ENCODE measurements at regions not wholly inside any gene's neighbourhood (a gene's known extent, or its start where the extent isn't known, plus 50 kb on each side); places are given as distances from the start of the nearest gene placed in this dataset.
"Not testable (repeated sequence)": the region's sequence is repeated elsewhere in the genome, so short reads cannot be mapped to it uniquely, and the experiment has no call there.

DNA sequence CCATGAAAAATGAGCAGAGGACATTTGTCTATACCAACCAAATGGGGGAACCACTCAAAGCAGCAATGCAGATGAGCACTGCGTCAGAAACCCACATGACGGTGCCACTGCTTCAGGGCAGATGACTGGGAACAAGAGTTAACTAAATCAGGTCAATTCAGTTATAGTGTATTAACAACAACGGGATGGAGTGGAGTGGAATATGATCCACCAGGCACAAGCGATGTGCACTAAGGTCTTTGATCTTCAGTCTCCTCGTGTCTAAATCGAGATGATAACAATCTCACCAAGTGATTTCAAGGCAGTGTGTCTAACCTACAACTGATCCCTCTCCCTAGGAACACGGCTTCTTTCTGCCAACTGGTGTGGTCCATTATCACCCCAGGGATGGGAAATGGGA, 269.0 kb downstream of the RAD51AP2 start:
- DNase-seq = no peak

DNA sequence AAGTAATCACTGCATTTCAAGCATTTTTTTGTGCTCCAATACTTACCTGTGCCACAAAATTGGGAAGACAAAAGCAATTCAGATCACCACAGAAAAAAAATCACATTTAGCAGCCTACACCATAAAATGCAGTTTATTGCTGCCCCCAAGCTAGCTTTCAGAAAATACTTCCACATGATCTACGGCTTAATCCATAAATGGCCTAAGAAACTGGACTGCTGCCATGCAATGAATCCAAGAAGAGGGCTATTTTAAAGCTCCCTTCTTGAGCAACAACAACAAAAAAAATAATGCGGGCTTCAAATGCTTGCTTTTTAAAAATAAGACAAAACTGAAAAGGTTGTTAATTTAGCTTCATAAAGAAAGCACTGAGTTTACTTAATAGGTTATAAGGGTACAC, 272.3 kb downstream of the RAD51AP2 start:
- DNase-seq = no peak

DNA sequence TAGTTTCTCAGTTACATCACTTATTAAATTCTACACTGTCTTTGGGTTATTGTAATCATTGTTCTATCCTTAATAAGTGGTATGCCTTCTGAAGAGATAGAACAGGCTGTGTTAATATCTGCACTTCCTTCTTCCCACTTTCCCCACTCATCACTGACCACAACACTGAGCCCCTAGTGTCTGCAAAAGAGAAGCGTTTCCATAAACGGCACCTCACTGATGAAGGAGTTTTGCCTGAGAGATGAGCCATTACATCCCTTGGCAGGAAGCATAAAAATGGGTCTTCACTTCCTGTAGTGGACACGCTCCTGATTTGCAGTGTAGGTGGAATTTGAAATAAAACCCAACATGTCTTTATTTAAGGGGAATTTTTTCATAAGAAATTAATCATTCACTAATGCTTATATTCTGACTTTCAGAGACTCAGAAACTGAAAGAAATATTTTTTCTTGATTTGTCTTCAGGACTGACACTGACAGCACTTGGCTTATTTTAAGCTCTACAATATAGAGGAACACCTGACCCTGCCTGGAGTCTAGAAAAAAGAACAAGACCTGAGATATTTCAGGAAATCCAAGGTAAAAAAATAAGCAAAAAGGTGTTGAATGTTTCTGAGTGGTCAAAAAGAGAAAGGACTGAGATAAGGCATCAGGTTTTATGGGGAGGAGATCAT, 275.3 kb downstream of the RAD51AP2 start:
- DNase-seq = no peak

GRCh38 chr2:17239550-17239949, 278.7 kb downstream of the RAD51AP2 start:
- DNase-seq = no peak

DNA sequence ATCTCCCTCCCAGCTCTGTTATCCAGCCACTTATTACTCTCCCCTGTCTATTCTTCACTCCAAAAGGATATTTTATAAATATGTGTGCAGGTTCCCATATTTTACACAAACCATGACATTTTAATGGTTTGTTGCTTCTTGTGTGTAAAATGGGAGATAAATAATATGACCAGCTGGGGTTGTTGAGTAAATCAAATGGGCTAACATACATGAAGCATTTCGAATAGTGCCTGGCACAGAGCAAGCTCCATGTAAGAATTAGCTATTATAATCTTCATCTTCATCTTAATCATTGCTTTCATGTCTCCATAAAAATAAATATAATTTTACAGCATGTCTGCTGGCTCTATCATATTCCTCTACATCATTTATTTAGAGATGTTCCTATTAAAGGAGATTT, 283.1 kb downstream of the RAD51AP2 start:
- DNase-seq = no peak

DNA sequence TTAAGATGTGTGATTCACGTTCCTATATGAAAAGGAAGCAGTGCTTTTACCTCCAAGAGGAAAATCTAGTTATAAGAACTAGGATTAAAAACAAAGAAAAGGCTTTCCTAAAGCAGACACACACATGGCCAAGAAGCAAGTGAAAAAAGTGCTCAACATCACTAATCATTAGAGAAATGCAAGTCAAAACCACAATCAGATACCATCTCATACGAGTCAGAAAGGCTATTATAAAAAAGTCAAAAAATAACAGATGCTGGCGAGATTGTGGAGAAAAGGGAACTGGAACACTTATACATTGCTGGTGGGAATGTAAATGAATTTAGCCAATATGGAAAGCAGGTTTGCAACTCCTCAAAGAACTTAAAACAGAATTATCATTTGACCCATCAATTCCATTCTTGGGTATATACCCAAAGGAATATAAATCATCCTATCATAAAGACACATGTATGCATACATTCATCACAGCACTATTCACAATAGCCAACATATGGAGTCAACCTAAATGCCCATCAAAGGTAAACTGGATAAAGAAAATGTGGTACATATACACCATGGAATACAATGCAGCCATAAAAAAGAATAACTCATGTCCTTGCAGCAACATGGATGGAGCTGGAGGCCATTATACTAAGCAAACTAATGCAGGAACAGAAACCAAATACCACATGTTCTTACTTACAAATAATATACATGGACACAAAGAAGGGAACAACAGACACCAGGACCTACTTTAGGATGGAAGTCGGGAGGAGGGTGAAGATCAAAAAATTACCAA, 285.3 kb downstream of the RAD51AP2 start:
- no peak for DNase-seq

- no peak for DNase-seq
Measured at GRCh38 chr2:17231394-17231965, 286.8 kb downstream of the RAD51AP2 start.

- no peak for DNase-seq
Measured at GRCh38 chr2:17229414-17229813, 288.8 kb downstream of the RAD51AP2 start.

DNA sequence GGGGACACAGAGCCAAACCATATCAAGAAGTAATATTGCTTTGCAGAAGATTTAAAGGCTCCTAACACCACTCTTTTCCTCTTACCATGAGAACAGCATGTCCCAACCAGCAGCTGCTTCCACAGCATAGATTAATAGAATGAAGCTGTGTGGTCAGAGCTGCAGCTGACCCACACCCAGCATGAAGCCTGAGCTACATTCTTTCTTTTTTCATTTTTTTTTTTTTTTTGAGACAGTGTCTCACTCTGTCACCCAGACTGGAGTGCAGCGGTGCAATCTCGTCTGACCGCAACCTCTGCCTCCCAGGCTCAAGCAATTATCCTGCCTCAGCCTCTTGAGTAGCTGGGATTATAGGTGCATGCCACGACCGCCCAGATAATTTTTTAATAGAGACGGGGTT, 289.8 kb downstream of the RAD51AP2 start:
- no peak for DNase-seq

- DNase-seq = no peak
Measured at GRCh38 chr2:17227856-17228255, 290.4 kb downstream of the RAD51AP2 start.

DNA sequence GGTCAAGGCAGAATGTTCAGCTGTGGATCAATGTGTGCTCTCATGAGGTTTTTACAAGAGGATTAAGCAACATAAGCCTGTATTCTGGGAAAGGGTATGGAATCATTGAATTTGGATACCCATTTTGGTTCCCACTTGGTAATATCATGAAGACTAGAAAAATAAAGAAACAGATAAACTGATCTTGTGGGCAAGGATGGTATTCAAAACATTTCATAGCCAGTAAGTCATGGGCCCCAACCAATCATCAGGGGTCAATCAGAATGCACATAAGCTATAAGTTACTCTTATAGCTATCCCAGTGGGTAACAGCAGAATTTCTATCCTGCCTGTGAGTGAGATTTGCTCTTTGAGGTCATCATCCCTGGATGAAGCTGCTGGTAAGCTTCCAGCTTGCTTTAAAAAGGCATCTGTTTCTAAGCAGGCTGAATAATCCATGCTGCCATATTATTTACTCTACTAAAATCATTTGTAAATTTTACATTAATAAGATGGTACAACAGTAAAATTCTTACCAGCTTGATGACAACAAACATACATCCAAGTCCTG, 291.2 kb downstream of the RAD51AP2 start:
- DNase-seq = no peak

GRCh38 chr2:17223211-17223610, 295.0 kb downstream of the RAD51AP2 start:
- no peak for DNase-seq

DNA sequence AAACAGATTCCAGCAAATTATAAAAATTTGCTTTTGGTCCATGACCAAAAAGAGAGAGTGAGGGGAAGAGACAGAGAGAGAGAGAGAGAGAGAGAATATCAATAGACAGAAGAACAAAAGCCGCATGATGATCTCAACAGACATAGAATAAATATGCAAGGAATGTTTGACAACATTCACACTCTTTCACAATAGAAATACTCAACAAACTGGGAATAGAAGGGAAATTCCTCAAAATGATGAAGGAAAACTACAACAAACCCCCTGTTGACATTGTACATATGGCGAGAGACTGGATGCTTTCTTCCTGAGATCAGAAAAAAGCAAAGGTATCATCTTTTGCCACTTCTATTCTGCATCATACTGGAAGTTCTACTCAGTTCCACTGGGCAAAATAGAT, 309.7 kb downstream of the RAD51AP2 start:
- DNase-seq = no peak

GRCh38 chr2:17206771-17207170, 311.5 kb downstream of the RAD51AP2 start:
- no peak for DNase-seq

DNA sequence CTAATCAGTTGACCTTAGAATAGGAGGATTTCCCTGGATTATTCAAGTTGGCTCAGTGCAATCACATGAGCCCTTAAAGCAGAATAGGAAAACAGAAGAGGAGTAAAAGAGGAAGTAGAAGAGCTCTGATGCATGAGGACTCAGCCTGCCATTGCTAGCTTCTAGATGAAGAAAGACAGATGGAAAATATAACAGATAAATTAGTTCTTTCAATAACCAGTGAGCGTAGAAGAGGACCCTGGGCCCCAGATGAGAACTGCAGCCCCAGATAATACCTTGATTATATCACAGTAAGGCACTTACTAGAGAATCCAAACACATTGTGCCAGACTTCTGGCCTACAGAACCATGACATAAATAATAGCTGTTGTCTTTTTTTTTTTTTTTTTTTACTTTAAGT, 314.0 kb downstream of the RAD51AP2 start:
- not testable (repeated sequence) for DNase-seq

DNA sequence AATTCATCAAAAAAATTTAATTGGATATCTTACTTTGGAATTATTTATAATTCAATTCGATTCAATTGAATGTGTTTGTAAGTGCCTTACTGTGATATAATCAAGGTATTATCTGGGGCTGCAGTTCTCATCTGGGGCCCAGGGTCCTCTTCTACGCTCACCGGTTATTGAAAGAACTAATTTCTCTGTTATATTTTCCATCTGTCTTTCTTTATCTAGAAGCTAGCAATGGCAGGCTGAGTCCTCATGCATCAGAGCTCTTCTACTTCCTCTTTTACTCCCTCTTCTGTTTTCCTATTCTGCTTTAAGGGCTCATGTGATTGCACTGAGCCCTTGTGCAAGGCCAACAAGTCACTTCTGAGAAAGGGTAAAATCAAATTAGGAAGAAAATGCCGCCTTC, 315.6 kb downstream of the RAD51AP2 start:
- DNase-seq = not testable (repeated sequence)

DNA sequence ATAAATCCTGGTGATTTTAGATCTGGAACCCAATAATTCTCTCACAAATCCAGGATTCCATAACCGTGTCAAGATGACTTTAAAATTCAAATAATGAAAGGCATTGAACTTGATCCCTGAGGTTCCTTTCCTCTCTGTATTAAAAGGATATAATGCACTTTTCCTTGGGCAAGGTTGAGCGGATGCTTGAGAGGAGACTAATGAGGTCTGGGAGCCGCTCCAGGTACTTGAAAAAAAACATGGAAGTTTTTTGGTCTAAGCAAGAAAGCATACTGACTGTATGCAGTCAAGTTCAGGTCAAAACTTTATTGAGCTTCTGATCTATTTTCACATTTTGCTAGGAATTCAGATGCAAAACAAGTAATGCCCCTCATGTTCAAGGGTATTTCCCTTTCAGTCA, 318.5 kb downstream of the RAD51AP2 start:
- DNase-seq = no peak

DNA sequence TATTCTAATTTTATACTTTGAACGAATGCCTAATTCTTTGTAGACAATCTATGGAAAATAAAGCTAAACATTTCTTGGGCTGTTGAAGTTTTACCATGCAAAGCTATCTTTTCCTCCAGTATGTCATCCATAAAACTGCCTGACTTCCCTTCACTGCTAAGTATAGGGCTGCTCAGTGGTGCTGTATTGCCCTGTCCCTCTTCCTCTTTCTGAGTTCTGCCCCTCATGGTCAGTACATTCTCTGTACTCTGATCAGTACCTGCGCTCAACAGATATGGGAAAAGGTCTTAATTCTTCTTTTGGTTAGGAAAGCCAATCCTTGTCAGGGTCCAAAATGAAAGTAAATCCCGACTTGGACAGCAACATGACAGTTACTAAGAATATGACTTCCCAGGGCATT, 321.9 kb downstream of the RAD51AP2 start:
- no peak for DNase-seq

GRCh38 chr2:17195016-17195415, 323.2 kb downstream of the RAD51AP2 start:
- DNase-seq = no peak

DNA sequence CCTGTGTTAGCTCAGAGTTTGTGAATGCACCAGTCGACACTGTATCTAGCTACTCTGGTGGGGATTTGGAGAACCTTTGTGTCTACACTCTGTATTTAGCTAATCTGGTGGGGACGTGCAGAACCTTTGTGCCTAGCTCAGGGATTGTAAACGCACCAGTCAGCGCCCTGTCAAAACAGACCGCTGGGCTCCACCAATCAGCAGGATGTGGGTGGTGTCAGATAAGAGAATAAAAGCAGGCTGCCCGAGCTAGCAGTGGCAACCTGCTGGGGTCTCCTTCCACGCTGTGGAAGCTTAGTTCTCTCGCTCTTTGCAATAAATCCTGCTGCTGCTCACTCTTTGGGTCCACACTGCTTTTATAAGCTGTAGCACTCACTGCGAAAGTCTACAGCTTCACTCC, 324.2 kb downstream of the RAD51AP2 start:
- DNase-seq = no peak

DNA sequence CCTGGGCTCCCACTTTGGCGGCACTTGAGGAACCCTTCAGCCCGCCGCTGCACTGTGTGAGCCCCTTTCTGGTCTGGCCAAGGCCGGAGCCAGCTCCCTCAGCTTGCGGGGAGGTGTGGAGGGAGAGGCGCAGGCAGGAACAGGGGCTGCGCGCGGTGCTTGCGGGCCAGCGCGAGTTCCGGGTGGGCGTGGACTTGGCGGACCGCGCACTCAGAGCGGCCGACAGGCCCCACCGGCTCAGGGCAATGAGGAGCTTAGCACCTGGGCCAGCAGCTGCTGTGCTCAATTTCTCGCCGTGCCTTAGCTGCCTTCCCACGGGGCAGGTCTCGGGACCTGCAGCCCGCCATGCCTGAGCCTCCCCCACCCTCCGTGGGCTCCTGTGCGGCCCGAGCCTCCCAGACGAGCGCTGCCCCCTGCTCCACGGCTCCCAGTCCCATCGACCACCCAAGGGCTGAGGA, 324.8 kb downstream of the RAD51AP2 start:
- DNase-seq = not testable (repeated sequence)

DNA sequence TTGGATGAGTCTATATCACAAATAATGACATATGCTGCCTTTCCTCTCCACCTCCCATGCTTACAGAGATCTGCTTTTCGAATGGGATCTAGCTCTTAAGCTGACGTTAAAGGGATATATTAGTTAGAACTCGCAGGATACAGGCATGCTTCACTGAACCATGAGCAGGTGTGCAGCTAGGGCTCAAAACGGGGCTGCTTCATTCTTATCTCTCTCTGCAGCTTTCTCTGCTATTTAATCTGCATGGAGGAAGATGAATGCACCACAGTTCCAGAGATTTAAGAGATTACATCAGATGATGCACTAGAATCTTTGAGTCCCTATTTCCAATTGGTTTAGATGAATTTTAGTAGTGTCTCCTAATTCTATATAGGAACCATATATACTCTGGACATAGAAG, 327.0 kb downstream of the RAD51AP2 start:
- no peak for DNase-seq

- no peak for DNase-seq
Measured at GRCh38 chr2:17190527-17190926, 327.7 kb downstream of the RAD51AP2 start.

- no peak for DNase-seq
Measured at GRCh38 chr2:17188721-17189120, 329.5 kb downstream of the RAD51AP2 start.
